ENCODE measurements at regions not wholly inside any gene's neighbourhood (a gene's known extent, or its start where the extent isn't known, plus 50 kb on each side); places are given as distances from the start of the nearest gene placed in this dataset.

GRCh38 chr4:119932277-119932676 is 134.4 kb downstream of the MAD2L1 start:
- no peaks in the 10 kb centered on the region for H3K27me3 ChIP-seq (ENCODE audit: control insufficient read depth in 1 of 2, insufficient read depth in 2 of 2, low read length in 2 of 2)
- H3K9me3 ChIP-seq (ENCODE audit: low read length) = no peaks in the 10 kb centered on the region
- H3K9ac ChIP-seq (ENCODE audit: low read length) = no peak overlapping the region
- no peaks in the 10 kb centered on the region for H3K4me1 ChIP-seq (ENCODE audit: insufficient read depth, low read length)
- no peaks in the 10 kb centered on the region for H3K36me3 ChIP-seq (ENCODE audit: insufficient read depth, low read length)
- no peak overlapping the region for H3K27ac ChIP-seq (ENCODE audit: low read depth, low read length)
- no peak overlapping the region for H3K4me3 ChIP-seq (ENCODE audit: low read depth in 1 of 2, low read length in 2 of 2)

GRCh38 chr4:119930546-119930945 is 136.1 kb downstream of the MAD2L1 start:
- no peaks in the 10 kb centered on the region for H3K36me3 ChIP-seq (ENCODE audit: insufficient read depth, low read length)
- H3K9me3 ChIP-seq (ENCODE audit: low read length) = no peaks in the 10 kb centered on the region

GRCh38 chr4:119921830-119922229 is 144.8 kb downstream of the MAD2L1 start:
- Histone ChIP-seq H3K27me3 (ENCODE audit: control insufficient read depth in 1 of 2, insufficient read depth in 2 of 2, low read length in 2 of 2) (no peaks in the 10 kb centered on the region), H3K4me3 (ENCODE audit: low read depth in 1 of 2, low read length in 2 of 2) (no peak overlapping the region)

More at GRCh38 chr4:119930546-119930945, 136.1 kb downstream of the MAD2L1 start:
- Histone ChIP-seq H3K4me1 (ENCODE audit: insufficient read depth, low read length) (no peaks in the 10 kb centered on the region), H3K4me3 (ENCODE audit: low read depth in 1 of 2, low read length in 2 of 2) (no peak overlapping the region), H3K9ac (ENCODE audit: low read length) (no peak overlapping the region), H3K27ac (ENCODE audit: low read depth, low read length) (no peak overlapping the region), H3K27me3 (ENCODE audit: control insufficient read depth in 1 of 2, insufficient read depth in 2 of 2, low read length in 2 of 2) (no peaks in the 10 kb centered on the region)

GRCh38 chr4:119906277-119906676 is 160.4 kb downstream of the MAD2L1 start:
- Histone ChIP-seq H3K4me3 (ENCODE audit: low read depth in 1 of 2, low read length in 2 of 2) (no peak overlapping the region), H3K9ac (ENCODE audit: low read length) (no peak overlapping the region), H3K9me3 (ENCODE audit: low read length) (no peaks in the 10 kb centered on the region), H3K27ac (ENCODE audit: low read depth, low read length) (no peak overlapping the region), H3K4me1 (ENCODE audit: insufficient read depth, low read length) (no peaks in the 10 kb centered on the region), H3K36me3 (ENCODE audit: insufficient read depth, low read length) (no peaks in the 10 kb centered on the region), H3K27me3 (ENCODE audit: control insufficient read depth in 1 of 2, insufficient read depth in 2 of 2, low read length in 2 of 2) (no peaks in the 10 kb centered on the region)

More at GRCh38 chr4:119921830-119922229, 144.8 kb downstream of the MAD2L1 start:
- Histone ChIP-seq H3K36me3 (ENCODE audit: insufficient read depth, low read length) (no peaks in the 10 kb centered on the region), H3K9me3 (ENCODE audit: low read length) (no peaks in the 10 kb centered on the region), H3K27ac (ENCODE audit: low read depth, low read length) (no peak overlapping the region), H3K9ac (ENCODE audit: low read length) (no peak overlapping the region), H3K4me1 (ENCODE audit: insufficient read depth, low read length) (no peaks in the 10 kb centered on the region)

GRCh38 chr4:119898211-119898610 is 168.4 kb downstream of the MAD2L1 start:
- Histone ChIP-seq H3K27ac (ENCODE audit: low read depth, low read length) (peak overlapping the region; percentile 12), H3K9me3 (ENCODE audit: low read length) (no peaks in the 10 kb centered on the region), H3K4me3 (ENCODE audit: low read depth in 1 of 2, low read length in 2 of 2) (no peak overlapping the region), H3K9ac (ENCODE audit: low read length) (no peak overlapping the region), H3K4me1 (ENCODE audit: insufficient read depth, low read length) (peaks cover 21% of the 10 kb centered on the region), H3K36me3 (ENCODE audit: insufficient read depth, low read length) (no peaks in the 10 kb centered on the region), H3K27me3 (ENCODE audit: control insufficient read depth in 1 of 2, insufficient read depth in 2 of 2, low read length in 2 of 2) (no peaks in the 10 kb centered on the region)

- no peaks in the 10 kb centered on the region for H3K27me3 ChIP-seq (ENCODE audit: control insufficient read depth in 1 of 2, insufficient read depth in 2 of 2, low read length in 2 of 2)
- H3K9me3 ChIP-seq (ENCODE audit: low read length) = no peaks in the 10 kb centered on the region
- peaks cover 21% of the 10 kb centered on the region for H3K4me1 ChIP-seq (ENCODE audit: insufficient read depth, low read length)
- no peaks in the 10 kb centered on the region for H3K36me3 ChIP-seq (ENCODE audit: insufficient read depth, low read length)
- no peak overlapping the region for H3K27ac ChIP-seq (ENCODE audit: low read depth, low read length)
- H3K9ac ChIP-seq (ENCODE audit: low read length) = no peak overlapping the region
- no peak overlapping the region for H3K4me3 ChIP-seq (ENCODE audit: low read depth in 1 of 2, low read length in 2 of 2)
These were observed 169.4 kb downstream of the MAD2L1 start for GRCh38 chr4:119897260-119897659.

GRCh38 chr4:119894650-119895208 is 171.9 kb downstream of the MAD2L1 start:
- Histone ChIP-seq H3K9ac (ENCODE audit: low read length) (no peak overlapping the region), H3K27me3 (ENCODE audit: control insufficient read depth in 1 of 2, insufficient read depth in 2 of 2, low read length in 2 of 2) (no peaks in the 10 kb centered on the region), H3K9me3 (ENCODE audit: low read length) (no peaks in the 10 kb centered on the region), H3K36me3 (ENCODE audit: insufficient read depth, low read length) (no peaks in the 10 kb centered on the region), H3K4me3 (ENCODE audit: low read depth in 1 of 2, low read length in 2 of 2) (no peak overlapping the region), H3K4me1 (ENCODE audit: insufficient read depth, low read length) (peaks cover 21% of the 10 kb centered on the region), H3K27ac (ENCODE audit: low read depth, low read length) (peak overlapping the region; percentile 70)

- Histone ChIP-seq H3K9ac (ENCODE audit: low read length) (no peak overlapping the region), H3K27ac (ENCODE audit: low read depth, low read length) (no peak overlapping the region), H3K36me3 (ENCODE audit: insufficient read depth, low read length) (no peaks in the 10 kb centered on the region), H3K27me3 (ENCODE audit: control insufficient read depth in 1 of 2, insufficient read depth in 2 of 2, low read length in 2 of 2) (no peaks in the 10 kb centered on the region), H3K9me3 (ENCODE audit: low read length) (no peaks in the 10 kb centered on the region), H3K4me1 (ENCODE audit: insufficient read depth, low read length) (no peaks in the 10 kb centered on the region), H3K4me3 (ENCODE audit: low read depth in 1 of 2, low read length in 2 of 2) (no peak overlapping the region)
These were observed 192.8 kb downstream of the MAD2L1 start for GRCh38 chr4:119873794-119874325.

GRCh38 chr4:119873132-119873531 is 193.5 kb downstream of the MAD2L1 start:
- Histone ChIP-seq H3K4me3 (ENCODE audit: low read depth in 1 of 2, low read length in 2 of 2) (no peak overlapping the region), H3K27ac (ENCODE audit: low read depth, low read length) (no peak overlapping the region), H3K9me3 (ENCODE audit: low read length) (no peaks in the 10 kb centered on the region), H3K4me1 (ENCODE audit: insufficient read depth, low read length) (no peaks in the 10 kb centered on the region), H3K27me3 (ENCODE audit: control insufficient read depth in 1 of 2, insufficient read depth in 2 of 2, low read length in 2 of 2) (no peaks in the 10 kb centered on the region), H3K9ac (ENCODE audit: low read length) (no peak overlapping the region), H3K36me3 (ENCODE audit: insufficient read depth, low read length) (no peaks in the 10 kb centered on the region)

- no peaks in the 10 kb centered on the region for H3K36me3 ChIP-seq (ENCODE audit: insufficient read depth, low read length)
- no peaks in the 10 kb centered on the region for H3K9me3 ChIP-seq (ENCODE audit: low read length)
- no peak overlapping the region for H3K27ac ChIP-seq (ENCODE audit: low read depth, low read length)
- H3K27me3 ChIP-seq (ENCODE audit: control insufficient read depth in 1 of 2, insufficient read depth in 2 of 2, low read length in 2 of 2) = no peaks in the 10 kb centered on the region
- H3K4me3 ChIP-seq (ENCODE audit: low read depth in 1 of 2, low read length in 2 of 2) = no peak overlapping the region
- H3K4me1 ChIP-seq (ENCODE audit: insufficient read depth, low read length) = no peaks in the 10 kb centered on the region
- no peak overlapping the region for H3K9ac ChIP-seq (ENCODE audit: low read length)
These were observed 194.2 kb downstream of the MAD2L1 start for GRCh38 chr4:119872371-119873016.

GRCh38 chr4:119870856-119871255 is 195.8 kb downstream of the MAD2L1 start:
- H3K4me1 ChIP-seq (ENCODE audit: insufficient read depth, low read length) = no peaks in the 10 kb centered on the region
- H3K27ac ChIP-seq (ENCODE audit: low read depth, low read length) = no peak overlapping the region
- no peaks in the 10 kb centered on the region for H3K27me3 ChIP-seq (ENCODE audit: control insufficient read depth in 1 of 2, insufficient read depth in 2 of 2, low read length in 2 of 2)
- H3K36me3 ChIP-seq (ENCODE audit: insufficient read depth, low read length) = no peaks in the 10 kb centered on the region
- H3K9ac ChIP-seq (ENCODE audit: low read length) = no peak overlapping the region
- no peak overlapping the region for H3K4me3 ChIP-seq (ENCODE audit: low read depth in 1 of 2, low read length in 2 of 2)
- H3K9me3 ChIP-seq (ENCODE audit: low read length) = no peaks in the 10 kb centered on the region

GRCh38 chr4:119865789-119866188 is 200.9 kb downstream of the MAD2L1 start:
- H3K4me3 ChIP-seq (ENCODE audit: low read depth in 1 of 2, low read length in 2 of 2) = no peak overlapping the region
- no peaks in the 10 kb centered on the region for H3K4me1 ChIP-seq (ENCODE audit: insufficient read depth, low read length)
- no peak overlapping the region for H3K9ac ChIP-seq (ENCODE audit: low read length)
- no peaks in the 10 kb centered on the region for H3K27me3 ChIP-seq (ENCODE audit: control insufficient read depth in 1 of 2, insufficient read depth in 2 of 2, low read length in 2 of 2)
- H3K9me3 ChIP-seq (ENCODE audit: low read length) = no peaks in the 10 kb centered on the region
- no peak overlapping the region for H3K27ac ChIP-seq (ENCODE audit: low read depth, low read length)
- H3K36me3 ChIP-seq (ENCODE audit: insufficient read depth, low read length) = no peaks in the 10 kb centered on the region

All from muscle layer of colon (tissue), 2 donors.